H9 (cell line): ENCODE measurements at regions not wholly inside any gene's neighbourhood (a gene's known extent, or its start where the extent isn't known, plus 50 kb on each side); places are given as distances from the start of the nearest gene placed in this dataset.

Experiments
- DNase-seq: peaks from one replicate; pipeline ENCODE4 v3.0.0-alpha.2; 2017
- H2AFZ ChIP-seq: one replicate; pipeline ENCODE4 v1.6.1; 2013; ENCODE audit warnings: mild to moderate bottlenecking, low read length, control low read depth, moderate library complexity
- H2AK5ac ChIP-seq: 2 replicates; pipeline ENCODE4 v1.6.1; 2013; ENCODE audit warnings: low read length, control low read depth, mixed read lengths; ENCODE audit not compliant: insufficient read length
- H2BK120ac ChIP-seq: one replicate; pipeline ENCODE4 v1.6.1; 2013; ENCODE audit warnings: low read depth, mild to moderate bottlenecking, low read length, control low read depth, inconsistent platforms; ENCODE audit not compliant: poor library complexity, severe bottlenecking
- H2BK12ac ChIP-seq: 2 replicates; pipeline ENCODE4 v1.6.1; 2013; ENCODE audit warnings: low read length, control low read depth, mixed read lengths, low read depth; ENCODE audit not compliant: insufficient read length
- H2BK15ac ChIP-seq: 2 replicates; pipeline ENCODE4 v1.6.1; 2013; ENCODE audit warnings: low read depth, low read length, control low read depth
- H2BK20ac ChIP-seq: one replicate; pipeline ENCODE4 v1.6.1; 2013; ENCODE audit warnings: low read depth, mild to moderate bottlenecking, low read length, control low read depth, inconsistent platforms; ENCODE audit not compliant: poor library complexity, severe bottlenecking
- H2BK5ac ChIP-seq: 2 replicates; pipeline ENCODE4 v1.6.1; 2013; ENCODE audit warnings: low read length, control low read depth, mixed read lengths; ENCODE audit not compliant: insufficient read length
- H3K14ac ChIP-seq: 2 replicates; pipeline ENCODE4 v1.6.1; 2013; ENCODE audit warnings: low read length, control low read depth; ENCODE audit not compliant: insufficient read depth
- H3K18ac ChIP-seq: 2 replicates; pipeline ENCODE4 v1.6.1; 2013; ENCODE audit warnings: low read depth, mild to moderate bottlenecking, mixed read lengths, low read length, control low read depth; ENCODE audit not compliant: insufficient read length
- H3K23ac ChIP-seq: 2 replicates; pipeline ENCODE4 v1.6.1; 2013; ENCODE audit warnings: low read length, control low read depth, mixed read lengths, low read depth; ENCODE audit not compliant: insufficient read length
- H3K23me2 ChIP-seq: 2 replicates; pipeline ENCODE4 v1.6.1; 2013; ENCODE audit warnings: low read depth, mild to moderate bottlenecking, mixed read lengths, low read length, control low read depth; ENCODE audit not compliant: insufficient read length, poor library complexity, severe bottlenecking
- H3K27ac ChIP-seq: 2 replicates; pipeline ENCODE4 v1.5.1; 2013; ENCODE audit warnings: low read length, control low read depth, mixed read lengths, low read depth; ENCODE audit not compliant: insufficient read length
- H3K27me3 ChIP-seq: 2 replicates; pipeline ENCODE4 v1.6.1; 2013; ENCODE audit warnings: low read length, control low read depth, inconsistent platforms; ENCODE audit not compliant: insufficient read depth
- H3K4ac ChIP-seq: 2 replicates; pipeline ENCODE4 v1.6.1; 2013; ENCODE audit warnings: low read depth, mild to moderate bottlenecking, control low read depth, inconsistent platforms, low read length, moderate library complexity
- H3K4me1 ChIP-seq: 2 replicates; pipeline ENCODE4 v1.6.1; 2013; ENCODE audit warnings: low read length, control low read depth, inconsistent platforms; ENCODE audit not compliant: insufficient read depth
- H3K4me2 ChIP-seq: 2 replicates; pipeline ENCODE4 v1.6.1; 2013; ENCODE audit warnings: low read length, control low read depth, mixed read lengths; ENCODE audit not compliant: insufficient read length, insufficient read depth
- H3K56ac ChIP-seq: 2 replicates; pipeline ENCODE4 v1.6.1; 2013; ENCODE audit warnings: low read depth, mild to moderate bottlenecking, mixed read lengths, low read length, control low read depth; ENCODE audit not compliant: insufficient read length
- H3K79me1 ChIP-seq: 2 replicates; pipeline ENCODE4 v1.6.1; 2013; ENCODE audit warnings: low read depth, mild to moderate bottlenecking, moderate library complexity, low read length, control low read depth, inconsistent platforms; ENCODE audit not compliant: insufficient read depth, poor library complexity, severe bottlenecking
- H3K79me2 ChIP-seq: 2 replicates; pipeline ENCODE4 v1.6.1; 2013; ENCODE audit warnings: low read length, control low read depth, inconsistent platforms; ENCODE audit not compliant: insufficient read depth
- H3K9ac ChIP-seq: 2 replicates; pipeline ENCODE4 v1.6.1; 2013; ENCODE audit warnings: low read length, control low read depth, mixed read lengths; ENCODE audit not compliant: insufficient read length; ENCODE audit errors: extremely low read depth
- H3K9me3 ChIP-seq: one replicate; pipeline ENCODE4 v1.6.1; 2013; ENCODE audit warnings: low read depth, low read length, inconsistent platforms; ENCODE audit not compliant: control insufficient read depth
- H3T11ph ChIP-seq: one replicate; pipeline ENCODE4 v1.6.1; 2013; ENCODE audit warnings: mild to moderate bottlenecking, low read length, control low read depth, inconsistent platforms
- H4K20me1 ChIP-seq: one replicate; pipeline ENCODE4 v1.6.1; 2013; ENCODE audit not compliant: control insufficient read depth, insufficient read length, insufficient read depth
- H4K5ac ChIP-seq: 2 replicates; pipeline ENCODE4 v1.6.1; 2013; ENCODE audit warnings: low read depth, mild to moderate bottlenecking, mixed read lengths, low read length, control low read depth; ENCODE audit not compliant: insufficient read length
- H4K8ac ChIP-seq: replicated peaks from 2 replicates; pipeline ENCODE4 v1.6.1; 2013; ENCODE audit warnings: low read length, control low read depth, mixed read lengths, low read depth; ENCODE audit not compliant: insufficient read length
- H4K91ac ChIP-seq: 2 replicates; pipeline ENCODE4 v1.6.1; 2013; ENCODE audit warnings: low read depth, mild to moderate bottlenecking, moderate library complexity, mixed read lengths, low read length, control low read depth; ENCODE audit not compliant: insufficient read length
- H3K27ac Mint-ChIP-seq, 3 experiments: 2 replicates in 2 of 3; 3 replicates in 1 of 3; pipeline ENCODE4 v1.8.0; 2020 to 2021; ENCODE audit warnings: mixed read lengths in 3 of 3, mild to moderate bottlenecking in 1 of 3, moderate library complexity in 1 of 3
- H3K27me3 Mint-ChIP-seq: 2 replicates; pipeline ENCODE4 v1.8.0; 2021; ENCODE audit warnings: low read depth, mild to moderate bottlenecking, moderate library complexity, mixed read lengths
- H3K36me3 Mint-ChIP-seq, 3 experiments: 2 replicates in 2 of 3; 3 replicates in 1 of 3; pipeline ENCODE4 v1.8.0; 2020 to 2021; ENCODE audit warnings: low read depth in 3 of 3, mixed read lengths in 3 of 3; ENCODE audit not compliant: insufficient read depth in 1 of 3
- H3K4me1 Mint-ChIP-seq, 2 experiments: 2 replicates each; pipeline ENCODE4 v1.8.0; 2020; ENCODE audit warnings: mixed read lengths in 2 of 2
- H3K4me3 Mint-ChIP-seq, 2 experiments: 2 replicates in 1 of 2; 3 replicates in 1 of 2; pipeline ENCODE4 v1.8.0; 2020 to 2021; ENCODE audit warnings: mild to moderate bottlenecking in 2 of 2, mixed read lengths in 2 of 2, moderate library complexity in 1 of 2
- H3K9me3 Mint-ChIP-seq, 2 experiments: 2 replicates in 1 of 2; 3 replicates in 1 of 2; pipeline ENCODE4 v1.8.0; 2020; ENCODE audit warnings: mild to moderate bottlenecking in 2 of 2, mixed read lengths in 2 of 2, moderate library complexity in 1 of 2
- TF ChIP-seq, protein P1 (sequence below): fragments of 200-600 bp; sonication (generic); conservative IDR thresholded peaks from 3 replicates; pipeline ENCODE4 v1.8.0; 2021; ENCODE audit warnings: antibody characterized with exemption, mild to moderate bottlenecking

DNA sequence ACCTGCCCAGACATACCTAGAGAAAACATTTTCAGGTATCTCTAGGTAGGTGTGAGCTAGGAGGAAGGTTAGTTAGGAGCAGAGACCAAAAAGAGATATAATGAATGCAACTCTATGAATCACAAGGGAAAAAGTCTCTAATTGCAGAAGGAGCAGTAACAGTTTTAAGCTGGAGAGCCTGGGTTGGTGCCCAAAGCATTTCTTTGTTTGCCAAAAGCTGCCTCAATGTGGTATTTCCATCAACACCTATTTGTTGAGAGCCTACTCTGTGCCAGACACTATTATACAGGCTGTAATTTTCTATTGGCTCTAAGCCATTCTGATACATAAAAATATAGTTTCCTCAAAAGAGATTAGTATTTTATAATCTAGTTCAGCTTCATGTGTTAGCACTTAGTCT lies 141.6 kb downstream of the UBE2E3 start:
- TF ChIP-seq, protein P1, sequence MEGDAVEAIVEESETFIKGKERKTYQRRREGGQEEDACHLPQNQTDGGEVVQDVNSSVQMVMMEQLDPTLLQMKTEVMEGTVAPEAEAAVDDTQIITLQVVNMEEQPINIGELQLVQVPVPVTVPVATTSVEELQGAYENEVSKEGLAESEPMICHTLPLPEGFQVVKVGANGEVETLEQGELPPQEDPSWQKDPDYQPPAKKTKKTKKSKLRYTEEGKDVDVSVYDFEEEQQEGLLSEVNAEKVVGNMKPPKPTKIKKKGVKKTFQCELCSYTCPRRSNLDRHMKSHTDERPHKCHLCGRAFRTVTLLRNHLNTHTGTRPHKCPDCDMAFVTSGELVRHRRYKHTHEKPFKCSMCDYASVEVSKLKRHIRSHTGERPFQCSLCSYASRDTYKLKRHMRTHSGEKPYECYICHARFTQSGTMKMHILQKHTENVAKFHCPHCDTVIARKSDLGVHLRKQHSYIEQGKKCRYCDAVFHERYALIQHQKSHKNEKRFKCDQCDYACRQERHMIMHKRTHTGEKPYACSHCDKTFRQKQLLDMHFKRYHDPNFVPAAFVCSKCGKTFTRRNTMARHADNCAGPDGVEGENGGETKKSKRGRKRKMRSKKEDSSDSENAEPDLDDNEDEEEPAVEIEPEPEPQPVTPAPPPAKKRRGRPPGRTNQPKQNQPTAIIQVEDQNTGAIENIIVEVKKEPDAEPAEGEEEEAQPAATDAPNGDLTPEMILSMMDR = no peak
- H3K18ac ChIP-seq = no peak overlapping the region
- H4K20me1 ChIP-seq = no peaks in the 10 kb centered on the region
- no peak overlapping the region for H2AFZ ChIP-seq
- no peaks in the 10 kb centered on the region for H3K27me3 Mint-ChIP-seq
- no peak overlapping the region for H3K27ac Mint-ChIP-seq
- H2BK120ac ChIP-seq = no peak overlapping the region
- no peak overlapping the region for H3K56ac ChIP-seq
- DNase-seq = no peak
- H3K4me1 Mint-ChIP-seq = peaks cover 0 to 4% of the 10 kb centered on the region in 2 experiments; a peak in 1 of 4 replicates
- no peak overlapping the region for H3K4ac ChIP-seq
- no peaks in the 10 kb centered on the region for H3K36me3 Mint-ChIP-seq
- H2BK15ac ChIP-seq = no peak overlapping the region
- no peaks in the 10 kb centered on the region for H3K4me1 ChIP-seq
- H2AK5ac ChIP-seq = no peak overlapping the region
- H4K91ac ChIP-seq = no peak overlapping the region
- H3K79me1 ChIP-seq = no peaks in the 10 kb centered on the region
- H3K79me2 ChIP-seq = no peaks in the 10 kb centered on the region
- no peak overlapping the region for H3K4me2 ChIP-seq
- H2BK5ac ChIP-seq = no peak overlapping the region
- no peaks in the 10 kb centered on the region for H3K27me3 ChIP-seq
- H3K9ac ChIP-seq = no peak overlapping the region
- H3K9me3 Mint-ChIP-seq = no peaks in the 10 kb centered on the region
- no peak overlapping the region for H3K4me3 Mint-ChIP-seq
- no peaks in the 10 kb centered on the region for H3K23me2 ChIP-seq
- no peak overlapping the region for H3K23ac ChIP-seq
- H2BK12ac ChIP-seq = no peak overlapping the region
- H3K14ac ChIP-seq = no peak overlapping the region
- no peaks in the 10 kb centered on the region for H3K9me3 ChIP-seq
- H4K8ac ChIP-seq = no peak overlapping the region
- no peak overlapping the region for H3T11ph ChIP-seq
- H4K5ac ChIP-seq = no peak overlapping the region
- H3K27ac ChIP-seq = no peak overlapping the region
- no peak overlapping the region for H2BK20ac ChIP-seq
